ENCODE measurements at regions not wholly inside any gene's neighbourhood (a gene's known extent, or its start where the extent isn't known, plus 50 kb on each side); places are given as distances from the start of the nearest gene placed in this dataset.
"Not testable (repeated sequence)": the region's sequence is repeated elsewhere in the genome, so short reads cannot be mapped to it uniquely, and the experiment has no call there.

- no peak overlapping the region for H3K4me3 ChIP-seq
- no peaks in the 10 kb centered on the region for H3K27me3 ChIP-seq
- H3K9me3 ChIP-seq = peaks cover 4 to 9% of the 10 kb centered on the region in 2 donors
- no peak for DNase-seq
- 76 to 77% methylated on average over 8 to 15 of the region's 15 CpGs for WGBS, 2 donors (ENCODE audit: low coverage in 1 of 2)
- no peak overlapping the region for H3K27ac ChIP-seq
- TF ChIP-seq POLR2A (IDR thresholded peaks at IDR 0.05) = no peak
- TF ChIP-seq CTCF (IDR thresholded peaks at IDR 0.05) = no peak
- TF ChIP-seq EP300 (IDR thresholded peaks at IDR 0.05; ENCODE audit: low read depth) = no peak
- no peak for TF ChIP-seq POLR2AphosphoS5 (IDR thresholded peaks at IDR 0.05)
- H3K36me3 ChIP-seq = no peaks in the 10 kb centered on the region
- in situ Hi-C loops (cut with MboI; ENCODE audit: low pct_ligation_motif_present in 1 of 4, low pct_unique_long_range_greater_than_20kb in 1 of 4, low sequenced_read_pairs in 3 of 4) (no loop called here), intact Hi-C loops (cut with DNase I; ENCODE audit: low total_unique reads) (no loop called here)
- H3K4me1 ChIP-seq = no peaks in the 10 kb centered on the region
These were observed 530.7 kb downstream of the CWH43 start for GRCh38 chr4:49516796-49517195.

- intact Hi-C loops (cut with DNase I; ENCODE audit: low total_unique reads) = not testable (repeated sequence)
- 82 to 89% methylated on average over 7 to 19 of the region's 23 CpGs for WGBS, 2 donors (ENCODE audit: low coverage in 1 of 2)
These were observed 531.6 kb downstream of the CWH43 start for GRCh38 chr4:49517485-49518205.

GRCh38 chr4:49519150-49520035 is 533.3 kb downstream of the CWH43 start:
- intact Hi-C loops (cut with DNase I; ENCODE audit: low total_unique reads); H3K4me1 ChIP-seq; H3K9me3 ChIP-seq; H3K4me3 ChIP-seq; H3K27ac ChIP-seq; H3K27me3 ChIP-seq; H3K36me3 ChIP-seq; in situ Hi-C loops (cut with MboI; ENCODE audit: low pct_ligation_motif_present in 1 of 4, low pct_unique_long_range_greater_than_20kb in 1 of 4, low sequenced_read_pairs in 3 of 4); DNase-seq: not testable (repeated sequence)
- 86% methylated on average over 36 of the region's 48 CpGs; no CpG with 5 or more reads in 1 of the 2 donors for WGBS, 2 donors (ENCODE audit: low coverage in 1 of 2)

More at GRCh38 chr4:49517485-49518205, 531.6 kb downstream of the CWH43 start:
- H3K27ac ChIP-seq; DNase-seq; H3K27me3 ChIP-seq; H3K9me3 ChIP-seq; H3K4me3 ChIP-seq; H3K4me1 ChIP-seq; H3K36me3 ChIP-seq; in situ Hi-C loops (cut with MboI; ENCODE audit: low pct_ligation_motif_present in 1 of 4, low pct_unique_long_range_greater_than_20kb in 1 of 4, low sequenced_read_pairs in 3 of 4): not testable (repeated sequence)

DNA sequence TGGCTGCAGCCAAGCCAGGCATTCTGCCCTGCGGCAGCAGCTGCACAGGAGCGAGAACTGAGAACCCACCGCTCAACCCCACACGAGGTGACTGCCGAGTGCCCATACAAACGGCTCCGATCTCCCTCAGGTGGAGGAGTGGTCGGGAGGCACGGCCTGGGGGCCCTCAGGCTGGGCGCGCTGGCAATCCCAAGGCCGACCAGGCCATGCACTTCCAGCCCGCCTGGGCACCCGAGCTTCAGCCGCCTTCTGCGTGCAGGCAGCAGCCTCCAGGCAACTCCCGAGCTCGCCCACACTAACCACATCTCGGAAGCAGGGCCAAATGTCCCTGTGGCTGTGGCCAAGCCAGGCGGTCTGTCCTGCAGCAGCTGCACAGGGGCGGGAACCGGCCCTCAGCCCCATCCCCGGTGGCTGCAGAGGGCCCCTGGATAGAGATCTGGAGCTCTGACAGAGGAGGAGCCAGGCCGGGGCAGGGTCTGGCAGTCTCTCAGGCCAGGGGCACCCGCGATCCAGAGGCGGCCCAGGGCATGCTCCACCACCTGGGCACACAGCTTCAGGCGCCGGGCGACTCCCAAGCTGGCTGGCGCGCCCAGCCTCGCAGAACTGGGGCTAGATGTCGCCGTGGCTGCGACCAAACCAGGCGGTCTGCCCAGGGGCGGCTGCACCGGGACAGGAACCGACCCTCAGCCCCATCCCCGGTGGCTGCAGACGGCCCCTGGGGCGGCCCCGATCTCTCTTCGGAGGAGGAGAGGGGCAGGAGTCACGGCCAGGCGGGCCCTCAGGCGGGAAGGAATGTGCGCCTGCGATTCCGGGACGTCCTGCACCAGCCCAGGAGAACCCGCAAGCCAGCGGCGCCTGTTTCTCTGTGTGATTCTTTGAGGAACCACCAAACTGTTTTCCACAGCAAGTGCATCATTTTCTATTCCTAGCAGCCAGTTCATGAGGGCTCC is 538.0 kb downstream of the CWH43 start:
- H3K9me3 ChIP-seq; in situ Hi-C loops (cut with MboI; ENCODE audit: low pct_ligation_motif_present in 1 of 4, low pct_unique_long_range_greater_than_20kb in 1 of 4, low sequenced_read_pairs in 3 of 4); DNase-seq; H3K27ac ChIP-seq; H3K4me3 ChIP-seq; intact Hi-C loops (cut with DNase I; ENCODE audit: low total_unique reads); H3K36me3 ChIP-seq; H3K4me1 ChIP-seq; H3K27me3 ChIP-seq: not testable (repeated sequence)
- WGBS, 2 donors (ENCODE audit: low coverage in 1 of 2) = 79% methylated on average over 11 of the region's 55 CpGs; no CpG with 5 or more reads in 1 of the 2 donors

- intact Hi-C loops (cut with DNase I; ENCODE audit: low total_unique reads); H3K4me1 ChIP-seq; H3K27ac ChIP-seq; in situ Hi-C loops (cut with MboI; ENCODE audit: low pct_ligation_motif_present in 1 of 4, low pct_unique_long_range_greater_than_20kb in 1 of 4, low sequenced_read_pairs in 3 of 4); DNase-seq; H3K9me3 ChIP-seq; H3K4me3 ChIP-seq; H3K36me3 ChIP-seq; H3K27me3 ChIP-seq: not testable (repeated sequence)
- 39 to 40% methylated on average over 3 to 5 of the region's 5 CpGs for WGBS, 2 donors (ENCODE audit: low coverage in 1 of 2)
These were observed 573.0 kb downstream of the CWH43 start for GRCh38 chr4:49558916-49559676.

GRCh38 chr4:49560131-49560816 is 574.2 kb downstream of the CWH43 start:
- H3K4me1 ChIP-seq; intact Hi-C loops (cut with DNase I; ENCODE audit: low total_unique reads); H3K27ac ChIP-seq; DNase-seq; H3K27me3 ChIP-seq; in situ Hi-C loops (cut with MboI; ENCODE audit: low pct_ligation_motif_present in 1 of 4, low pct_unique_long_range_greater_than_20kb in 1 of 4, low sequenced_read_pairs in 3 of 4); H3K36me3 ChIP-seq; H3K4me3 ChIP-seq; H3K9me3 ChIP-seq: not testable (repeated sequence)
- WGBS, 2 donors (ENCODE audit: low coverage in 1 of 2) = 77% methylated on average over 3 of the region's 9 CpGs; no CpG with 5 or more reads in 1 of the 2 donors

- in situ Hi-C loops (cut with MboI; ENCODE audit: low pct_ligation_motif_present in 1 of 4, low pct_unique_long_range_greater_than_20kb in 1 of 4, low sequenced_read_pairs in 3 of 4); H3K27ac ChIP-seq; intact Hi-C loops (cut with DNase I; ENCODE audit: low total_unique reads); H3K4me3 ChIP-seq; H3K4me1 ChIP-seq; DNase-seq; H3K27me3 ChIP-seq; H3K36me3 ChIP-seq; H3K9me3 ChIP-seq: not testable (repeated sequence)
- 32% methylated on average over 3 of the region's 3 CpGs; no CpG with 5 or more reads in 1 of the 2 donors for WGBS, 2 donors (ENCODE audit: low coverage in 1 of 2)
These were observed 574.8 kb downstream of the CWH43 start for GRCh38 chr4:49560883-49561282.

- H3K4me1 ChIP-seq; H3K36me3 ChIP-seq; DNase-seq; H3K4me3 ChIP-seq; H3K27ac ChIP-seq; H3K9me3 ChIP-seq; H3K27me3 ChIP-seq; in situ Hi-C loops (cut with MboI; ENCODE audit: low pct_ligation_motif_present in 1 of 4, low pct_unique_long_range_greater_than_20kb in 1 of 4, low sequenced_read_pairs in 3 of 4); intact Hi-C loops (cut with DNase I; ENCODE audit: low total_unique reads): not testable (repeated sequence)
- 7 to 15% methylated on average over 2 of the region's 2 CpGs for WGBS, 2 donors (ENCODE audit: low coverage in 1 of 2)
These were observed 584.2 kb downstream of the CWH43 start for GRCh38 chr4:49570248-49570647.
